Activated CD8-positive, alpha-beta memory T cell treated with anti-CD3 and anti-CD28 coated beads, Interleukin-2, amount 10 ng/mL, durations not matched to agents 7 days and 5 days (primary cell): ENCODE measurements at regions not wholly inside any gene's neighbourhood (a gene's known extent, or its start where the extent isn't known, plus 50 kb on each side); places are given as distances from the start of the nearest gene placed in this dataset.
"Not testable (repeated sequence)": the region's sequence is repeated elsewhere in the genome, so short reads cannot be mapped to it uniquely, and the experiment has no call there.

Source experiments
- ATAC-seq: fragments of 150-1000 bp; cut with Tn5 transposase; one replicate; pipeline ENCODE4 v1.10.0; 2021; ENCODE audit warnings: moderate library complexity
- CTCF ChIA-PET: fragments of 350-600 bp; sonication (Branson Sonifier 250); formaldehyde crosslinking; loops from one replicate; lab custom pipeline; 2021; ENCODE audit warnings: antibody characterized with exemption; lab: Charles Lee
- DNase-seq: peaks from one replicate; pipeline ENCODE4 v3.0.0-alpha.2; 2020
- H3K27ac Mint-ChIP-seq: one replicate; pipeline ENCODE4 v1.8.0; 2021; ENCODE audit warnings: mild to moderate bottlenecking, mixed read lengths
- H3K27me3 Mint-ChIP-seq: one replicate; pipeline ENCODE4 v1.8.0; 2021; ENCODE audit warnings: mixed read lengths
- H3K36me3 Mint-ChIP-seq: one replicate; pipeline ENCODE4 v1.8.0; 2021; ENCODE audit warnings: mild to moderate bottlenecking, mixed read lengths
- H3K4me1 Mint-ChIP-seq: one replicate; pipeline ENCODE4 v1.8.0; 2021; ENCODE audit warnings: mixed read lengths
- H3K4me3 Mint-ChIP-seq: one replicate; pipeline ENCODE4 v1.8.0; 2021; ENCODE audit warnings: mild to moderate bottlenecking, moderate library complexity, mixed read lengths
- H3K9me3 Mint-ChIP-seq: one replicate; pipeline ENCODE4 v1.8.0; 2022; ENCODE audit warnings: low read depth, mixed read lengths

- no peak for ATAC-seq
- no peaks in the 10 kb centered on the region for H3K9me3 Mint-ChIP-seq
- CTCF ChIA-PET = no interaction called here
- H3K36me3 Mint-ChIP-seq = no peaks in the 10 kb centered on the region
- H3K4me1 Mint-ChIP-seq = no peaks in the 10 kb centered on the region
- no peak overlapping the region for H3K4me3 Mint-ChIP-seq
- DNase-seq = no peak
- H3K27me3 Mint-ChIP-seq = peaks cover 6% of the 10 kb centered on the region
- no peak overlapping the region for H3K27ac Mint-ChIP-seq
Observed at GRCh38 chr2:67329951-67330350, 67.2 kb upstream of the ETAA1 start.

- DNase-seq, ATAC-seq, H3K9me3 Mint-ChIP-seq, CTCF ChIA-PET, H3K4me3 Mint-ChIP-seq, H3K36me3 Mint-ChIP-seq, H3K4me1 Mint-ChIP-seq, H3K27ac Mint-ChIP-seq, H3K27me3 Mint-ChIP-seq: not testable (repeated sequence)
Observed at GRCh38 chr2:67331419-67332086, 65.6 kb upstream of the ETAA1 start.

GRCh38 chr2:67337903-67338302 lies 59.2 kb upstream of the ETAA1 start:
- DNase-seq (no peak), ATAC-seq (no peak)
- H3K36me3 Mint-ChIP-seq = no peaks in the 10 kb centered on the region
- no peaks in the 10 kb centered on the region for H3K9me3 Mint-ChIP-seq
- CTCF ChIA-PET = no interaction called here
- H3K27ac Mint-ChIP-seq = no peak overlapping the region
- no peaks in the 10 kb centered on the region for H3K27me3 Mint-ChIP-seq
- H3K4me3 Mint-ChIP-seq = no peak overlapping the region
- no peaks in the 10 kb centered on the region for H3K4me1 Mint-ChIP-seq

GRCh38 chr2:67338601-67339233 lies 58.4 kb upstream of the ETAA1 start:
- no peaks in the 10 kb centered on the region for H3K27me3 Mint-ChIP-seq
- ATAC-seq (no peak), DNase-seq (no peak)
- CTCF ChIA-PET = no interaction called here
- no peak overlapping the region for H3K4me3 Mint-ChIP-seq
- H3K4me1 Mint-ChIP-seq = no peaks in the 10 kb centered on the region
- H3K27ac Mint-ChIP-seq = no peak overlapping the region
- no peaks in the 10 kb centered on the region for H3K9me3 Mint-ChIP-seq
- H3K36me3 Mint-ChIP-seq = no peaks in the 10 kb centered on the region

GRCh38 chr2:67339234-67339885 lies 57.8 kb upstream of the ETAA1 start:
- CTCF ChIA-PET = no interaction called here
- no peaks in the 10 kb centered on the region for H3K27me3 Mint-ChIP-seq
- H3K4me3 Mint-ChIP-seq = no peak overlapping the region
- DNase-seq (no peak), ATAC-seq (no peak)
- H3K27ac Mint-ChIP-seq = no peak overlapping the region
- no peaks in the 10 kb centered on the region for H3K36me3 Mint-ChIP-seq
- no peaks in the 10 kb centered on the region for H3K4me1 Mint-ChIP-seq
- no peaks in the 10 kb centered on the region for H3K9me3 Mint-ChIP-seq

GRCh38 chr2:67340133-67341011 lies 56.8 kb upstream of the ETAA1 start:
- no peak overlapping the region for H3K27ac Mint-ChIP-seq
- ATAC-seq (no peak), DNase-seq (no peak)
- H3K36me3 Mint-ChIP-seq = no peaks in the 10 kb centered on the region
- H3K9me3 Mint-ChIP-seq = no peaks in the 10 kb centered on the region
- H3K27me3 Mint-ChIP-seq = no peaks in the 10 kb centered on the region
- no peaks in the 10 kb centered on the region for H3K4me1 Mint-ChIP-seq
- H3K4me3 Mint-ChIP-seq = no peak overlapping the region
- CTCF ChIA-PET = no interaction called here

- DNase-seq = no peak
- H3K27me3 Mint-ChIP-seq = no peaks in the 10 kb centered on the region
- CTCF ChIA-PET = no interaction called here
- no peak for ATAC-seq
- no peaks in the 10 kb centered on the region for H3K9me3 Mint-ChIP-seq
- H3K4me3 Mint-ChIP-seq = no peak overlapping the region
- H3K36me3 Mint-ChIP-seq = no peaks in the 10 kb centered on the region
- H3K4me1 Mint-ChIP-seq = no peaks in the 10 kb centered on the region
- no peak overlapping the region for H3K27ac Mint-ChIP-seq
Observed at GRCh38 chr2:67341012-67341318, 56.2 kb upstream of the ETAA1 start.

- Mint-ChIP-seq H3K27ac (no peak overlapping the region), H3K36me3 (no peaks in the 10 kb centered on the region), H3K9me3 (no peaks in the 10 kb centered on the region), H3K4me1 (no peaks in the 10 kb centered on the region), H3K27me3 (no peaks in the 10 kb centered on the region), H3K4me3 (no peak overlapping the region)
- ATAC-seq = no peak
- no peak for DNase-seq
- CTCF ChIA-PET = no interaction called here
Observed at GRCh38 chr2:67341336-67341735, 55.8 kb upstream of the ETAA1 start.

- CTCF ChIA-PET = no interaction called here
- no peaks in the 10 kb centered on the region for H3K4me1 Mint-ChIP-seq
- DNase-seq (no peak), ATAC-seq (no peak)
- no peaks in the 10 kb centered on the region for H3K9me3 Mint-ChIP-seq
- no peaks in the 10 kb centered on the region for H3K36me3 Mint-ChIP-seq
- H3K27me3 Mint-ChIP-seq = no peaks in the 10 kb centered on the region
- no peak overlapping the region for H3K27ac Mint-ChIP-seq
- H3K4me3 Mint-ChIP-seq = no peak overlapping the region
Observed at GRCh38 chr2:67342394-67342793, 54.7 kb upstream of the ETAA1 start.

GRCh38 chr2:67346718-67347407 lies 50.3 kb upstream of the ETAA1 start:
- no peak overlapping the region for H3K27ac Mint-ChIP-seq
- no peaks in the 10 kb centered on the region for H3K27me3 Mint-ChIP-seq
- ATAC-seq (no peak), DNase-seq (no peak)
- H3K4me3 Mint-ChIP-seq = no peak overlapping the region
- no peaks in the 10 kb centered on the region for H3K4me1 Mint-ChIP-seq
- peaks cover 3% of the 10 kb centered on the region for H3K9me3 Mint-ChIP-seq
- H3K36me3 Mint-ChIP-seq = no peaks in the 10 kb centered on the region
- CTCF ChIA-PET = no interaction called here
